Caco-2 (cell line): ENCODE measurements at regions not wholly inside any gene's neighbourhood (a gene's known extent, or its start where the extent isn't known, plus 50 kb on each side); places are given as distances from the start of the nearest gene placed in this dataset.

Source experiments
- BruUV-seq: library from RNA; stranded (reverse); fragments of 400-500 nt; replicated peaks from 2 replicates; lab custom pipeline; 2021; lab: Mats Ljungman, UMichigan
- CTCF ChIA-PET: fragments of 300-600 bp; sonication (Branson Sonifier 250); formaldehyde crosslinking; loops from one replicate; lab custom pipeline; 2022; ENCODE audit warnings: antibody characterized with exemption; lab: Charles Lee
- POLR2A ChIA-PET: fragments of 300-600 bp; sonication (Branson Sonifier 250); formaldehyde crosslinking; loops from one replicate; lab custom pipeline; 2022; ENCODE audit warnings: antibody characterized with exemption; lab: Charles Lee
- DNase-seq, 2 experiments: peaks; one replicate each; pipeline versions ENCODE4 v3.0.0 to v3.0.0-alpha.2; 2020 to 2022
- H3K27me3 ChIP-seq: replicated peaks from 2 replicates; pipeline ENCODE4 v1.6.0; 2011; ENCODE audit warnings: low read length; ENCODE audit not compliant: control insufficient read depth, insufficient read depth
- H3K36me3 ChIP-seq: 2 replicates; pipeline ENCODE4 v1.5.1; 2011; ENCODE audit warnings: low read length; ENCODE audit not compliant: control insufficient read depth, insufficient read depth
- H3K4me1 ChIP-seq: fragments of 250-450 bp; sonication (Bioruptor Pico); 2 replicates; pipeline ENCODE4 v1.5.1; 2020; ENCODE audit warnings: mild to moderate bottlenecking
- H3K4me3 ChIP-seq: 2 replicates; pipeline ENCODE4 v1.5.1; 2011; ENCODE audit warnings: low read depth, mild to moderate bottlenecking, control low read depth, low read length
- H3K9me3 ChIP-seq: fragments of 250-450 bp; sonication (Bioruptor Pico); 2 replicates; pipeline ENCODE4 v1.5.1; 2020; ENCODE audit warnings: mild to moderate bottlenecking, moderate library complexity
- H3K27ac Mint-ChIP-seq: one replicate; pipeline ENCODE4 v1.8.0; 2022; ENCODE audit warnings: mixed read lengths; ENCODE audit not compliant: unreplicated experiment
- H3K27me3 Mint-ChIP-seq: one replicate; pipeline ENCODE4 v1.8.0; 2022; ENCODE audit warnings: mixed read lengths; ENCODE audit not compliant: insufficient read depth, unreplicated experiment
- H3K36me3 Mint-ChIP-seq: one replicate; pipeline ENCODE4 v1.8.0; 2022; ENCODE audit warnings: mild to moderate bottlenecking, mixed read lengths; ENCODE audit not compliant: insufficient read depth, unreplicated experiment
- H3K4me1 Mint-ChIP-seq: one replicate; pipeline ENCODE4 v1.8.0; 2022; ENCODE audit warnings: low read depth, mixed read lengths; ENCODE audit not compliant: unreplicated experiment
- H3K4me3 Mint-ChIP-seq: one replicate; pipeline ENCODE4 v1.8.0; 2022; ENCODE audit warnings: mild to moderate bottlenecking, moderate library complexity, mixed read lengths; ENCODE audit not compliant: unreplicated experiment
- H3K9me3 Mint-ChIP-seq: one replicate; pipeline ENCODE4 v1.8.0; 2022; ENCODE audit warnings: mixed read lengths; ENCODE audit not compliant: unreplicated experiment
- intact Hi-C: fragments of 100-400 bp; cut with micrococcal nuclease; formaldehyde crosslinking; loops from one replicate; pipeline ENCODE4 v1.10.0; 2022; ENCODE audit not compliant: unreplicated experiment
- TF ChIP-seq, protein P1 (sequence below), 2 experiments: fragments of 200-600 bp in 1 of 2; IDR thresholded peaks; 1 replicate in 1 of 2; 2 replicates in 1 of 2; pipeline versions ENCODE4 v1.5.1 to v1.8.0; 2011 to 2022; ENCODE audit warnings: antibody characterized with exemption in 1 of 2, control low read depth in 1 of 2, inconsistent platforms in 1 of 2, low read depth in 1 of 2, low read length in 1 of 2, mild to moderate bottlenecking in 1 of 2, moderate library complexity in 1 of 2; ENCODE audit not compliant: insufficient read depth in 1 of 2, severe bottlenecking in 1 of 2, unreplicated experiment in 1 of 2

DNA sequence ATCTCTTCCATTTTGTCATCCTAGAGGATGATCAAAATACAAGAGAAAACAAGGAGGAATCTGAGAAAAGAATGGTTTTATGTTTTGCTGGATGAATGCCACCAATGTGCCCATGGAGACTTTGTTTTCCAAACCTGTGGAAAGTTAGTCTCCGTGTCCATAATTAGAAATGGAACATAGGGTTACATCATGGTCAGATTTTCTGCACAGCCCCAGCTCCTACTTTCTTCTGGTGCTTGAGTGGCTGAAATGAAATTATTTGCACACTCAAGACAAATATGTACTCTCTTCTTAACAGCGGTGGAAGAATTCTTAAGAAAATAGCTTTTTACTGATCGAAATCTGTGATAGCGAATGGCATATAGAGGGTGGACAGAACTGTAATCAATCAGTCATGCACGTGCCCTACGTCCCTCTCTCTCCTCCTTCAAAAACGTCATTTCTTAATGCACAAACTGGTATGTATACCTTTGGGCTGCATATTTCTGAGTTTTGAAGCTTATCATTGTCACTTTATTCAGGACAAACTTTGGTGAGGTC is 825.2 kb downstream of the AACS start:
- Mint-ChIP-seq H3K9me3 (peaks cover 10% of the 10 kb centered on the region), H3K4me3 (no peak overlapping the region), H3K36me3 (no peaks in the 10 kb centered on the region), H3K27ac (no peak overlapping the region), H3K27me3 (no peaks in the 10 kb centered on the region), H3K4me1 (no peaks in the 10 kb centered on the region)
- Histone ChIP-seq H3K36me3 (no peaks in the 10 kb centered on the region), H3K9me3 (no peaks in the 10 kb centered on the region), H3K4me1 (no peaks in the 10 kb centered on the region), H3K27me3 (no peaks in the 10 kb centered on the region), H3K4me3 (no peak overlapping the region)
- no peak for DNase-seq
- BruUV-seq, result no TSS peak
- intact Hi-C loops, result no loop called here
- TF ChIP-seq, protein P1, sequence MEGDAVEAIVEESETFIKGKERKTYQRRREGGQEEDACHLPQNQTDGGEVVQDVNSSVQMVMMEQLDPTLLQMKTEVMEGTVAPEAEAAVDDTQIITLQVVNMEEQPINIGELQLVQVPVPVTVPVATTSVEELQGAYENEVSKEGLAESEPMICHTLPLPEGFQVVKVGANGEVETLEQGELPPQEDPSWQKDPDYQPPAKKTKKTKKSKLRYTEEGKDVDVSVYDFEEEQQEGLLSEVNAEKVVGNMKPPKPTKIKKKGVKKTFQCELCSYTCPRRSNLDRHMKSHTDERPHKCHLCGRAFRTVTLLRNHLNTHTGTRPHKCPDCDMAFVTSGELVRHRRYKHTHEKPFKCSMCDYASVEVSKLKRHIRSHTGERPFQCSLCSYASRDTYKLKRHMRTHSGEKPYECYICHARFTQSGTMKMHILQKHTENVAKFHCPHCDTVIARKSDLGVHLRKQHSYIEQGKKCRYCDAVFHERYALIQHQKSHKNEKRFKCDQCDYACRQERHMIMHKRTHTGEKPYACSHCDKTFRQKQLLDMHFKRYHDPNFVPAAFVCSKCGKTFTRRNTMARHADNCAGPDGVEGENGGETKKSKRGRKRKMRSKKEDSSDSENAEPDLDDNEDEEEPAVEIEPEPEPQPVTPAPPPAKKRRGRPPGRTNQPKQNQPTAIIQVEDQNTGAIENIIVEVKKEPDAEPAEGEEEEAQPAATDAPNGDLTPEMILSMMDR (IDR thresholded peaks at IDR 0.05; ENCODE audit: insufficient read depth in 1 of 2, low read depth in 1 of 2, low read length in 1 of 2, severe bottlenecking in 1 of 2, unreplicated experiment in 1 of 2), result no peak
- CTCF ChIA-PET, result no interaction called here
- POLR2A ChIA-PET, result no interaction called here

DNA sequence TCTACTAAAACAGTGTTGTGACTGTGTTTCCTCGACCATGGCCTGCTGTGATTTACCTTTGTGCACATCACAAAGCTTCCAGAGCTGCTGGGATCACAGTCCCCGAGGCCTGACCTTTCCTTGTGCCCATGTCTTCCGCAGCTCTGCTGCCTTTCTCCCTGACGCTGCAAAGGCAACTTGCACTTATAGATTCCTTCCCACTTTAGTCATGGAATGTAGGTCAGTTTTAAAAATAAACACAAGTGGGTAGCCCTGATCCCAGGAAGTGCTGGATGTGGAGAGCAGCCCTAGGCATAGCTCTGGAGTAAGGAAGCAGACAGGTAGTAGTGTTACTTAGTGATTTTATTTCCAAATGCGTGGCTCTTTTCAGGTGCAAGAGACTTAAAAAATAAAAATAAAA is 825.7 kb downstream of the AACS start:
- H3K9me3 Mint-ChIP-seq, result peaks cover 10% of the 10 kb centered on the region
- TF ChIP-seq, protein P1 (IDR thresholded peaks at IDR 0.05; ENCODE audit: insufficient read depth in 1 of 2, low read depth in 1 of 2, low read length in 1 of 2, severe bottlenecking in 1 of 2, unreplicated experiment in 1 of 2), result no peak
- Histone ChIP-seq H3K4me3 (no peak overlapping the region), H3K4me1 (no peaks in the 10 kb centered on the region), H3K36me3 (no peaks in the 10 kb centered on the region), H3K9me3 (no peaks in the 10 kb centered on the region), H3K27me3 (no peaks in the 10 kb centered on the region)
- H3K4me3 Mint-ChIP-seq, result no peak overlapping the region
- no peak for DNase-seq
- no peak overlapping the region for H3K27ac Mint-ChIP-seq
- no peaks in the 10 kb centered on the region for H3K36me3 Mint-ChIP-seq
- no TSS peak for BruUV-seq
- ChIA-PET CTCF (no interaction called here), POLR2A (no interaction called here)
- intact Hi-C loops, result no loop called here
- H3K4me1 Mint-ChIP-seq, result no peaks in the 10 kb centered on the region
- no peaks in the 10 kb centered on the region for H3K27me3 Mint-ChIP-seq

DNA sequence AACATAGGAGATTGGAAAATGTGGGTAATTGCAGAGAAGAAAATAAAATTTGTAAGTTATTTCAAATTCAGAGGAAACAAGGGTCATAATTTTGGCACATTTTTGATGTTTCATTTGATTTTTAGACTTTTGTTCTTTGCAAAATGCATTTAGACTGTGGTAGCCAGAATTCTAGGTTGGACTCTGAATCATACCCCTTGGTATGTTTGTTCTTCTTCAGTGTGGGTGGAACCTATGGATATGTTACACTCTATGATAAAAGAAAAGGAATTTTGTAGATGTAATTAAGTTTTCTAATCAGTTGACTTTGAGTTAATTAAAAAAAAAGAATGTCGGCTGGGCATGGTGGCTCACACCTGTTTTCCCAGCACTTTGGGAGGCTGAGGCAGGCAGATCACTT is 827.0 kb downstream of the AACS start:
- intact Hi-C loops, result no loop called here
- Histone ChIP-seq H3K4me3 (no peak overlapping the region), H3K27me3 (no peaks in the 10 kb centered on the region), H3K36me3 (no peaks in the 10 kb centered on the region), H3K9me3 (no peaks in the 10 kb centered on the region), H3K4me1 (no peaks in the 10 kb centered on the region)
- Mint-ChIP-seq H3K36me3 (no peaks in the 10 kb centered on the region), H3K9me3 (peaks cover 10% of the 10 kb centered on the region), H3K4me1 (no peaks in the 10 kb centered on the region), H3K4me3 (no peak overlapping the region), H3K27ac (no peak overlapping the region), H3K27me3 (no peaks in the 10 kb centered on the region)
- TF ChIP-seq, protein P1 (IDR thresholded peaks at IDR 0.05; ENCODE audit: insufficient read depth in 1 of 2, low read depth in 1 of 2, low read length in 1 of 2, severe bottlenecking in 1 of 2, unreplicated experiment in 1 of 2), result no peak
- ChIA-PET POLR2A (no interaction called here), CTCF (no interaction called here)
- no TSS peak for BruUV-seq
- no peak for DNase-seq
